SJSA1 (cell line): ENCODE measurements at regions not wholly inside any gene's neighbourhood (a gene's known extent, or its start where the extent isn't known, plus 50 kb on each side); places are given as distances from the start of the nearest gene placed in this dataset.
"Not testable (repeated sequence)": the region's sequence is repeated elsewhere in the genome, so short reads cannot be mapped to it uniquely, and the experiment has no call there.

Experiments used
- DNase-seq, 2 experiments: peaks; one replicate each; pipeline ENCODE4 v3.0.0-alpha.2; 2015 to 2020; ENCODE audit warnings: low spot score in 2 of 2, low read depth in 1 of 2
- H3K27ac ChIP-seq: fragments of 250-450 bp; sonication (Bioruptor Pico); 2 replicates; pipeline ENCODE4 v1.5.1; 2020; ENCODE audit warnings: mild to moderate bottlenecking, moderate library complexity
- H3K27me3 ChIP-seq: fragments of 250-450 bp; sonication (Bioruptor Pico); replicated peaks from 2 replicates; pipeline ENCODE4 v1.5.1; 2020; ENCODE audit warnings: mild to moderate bottlenecking, moderate library complexity
- H3K36me3 ChIP-seq: fragments of 250-450 bp; sonication (Bioruptor Pico); 2 replicates; pipeline ENCODE4 v1.5.1; 2020; ENCODE audit warnings: mild to moderate bottlenecking
- H3K4me1 ChIP-seq: fragments of 250-450 bp; sonication (Bioruptor Pico); replicated peaks from 2 replicates; pipeline ENCODE4 v1.6.1; 2021; ENCODE audit warnings: mild to moderate bottlenecking
- H3K4me3 ChIP-seq: fragments of 250-450 bp; sonication (Bioruptor Pico); 2 replicates; pipeline ENCODE4 v1.5.1; 2020; ENCODE audit warnings: mild to moderate bottlenecking
- H3K9me3 ChIP-seq: fragments of 250-450 bp; sonication (Bioruptor Pico); replicated peaks from 2 replicates; pipeline ENCODE4 v1.5.1; 2020; ENCODE audit warnings: mild to moderate bottlenecking

- not testable (repeated sequence) for H3K4me1 ChIP-seq, H3K27me3 ChIP-seq, H3K27ac ChIP-seq, H3K36me3 ChIP-seq, DNase-seq, H3K4me3 ChIP-seq, H3K9me3 ChIP-seq
These were observed 481.1 kb downstream of the FRK start for GRCh38 chr6:115579565-115579964.

GRCh38 chr6:115577270-115577669 lies 483.4 kb downstream of the FRK start:
- no peak for DNase-seq
- Histone ChIP-seq H3K36me3 (no peaks in the 10 kb centered on the region), H3K27ac (no peak overlapping the region), H3K4me1 (no peaks in the 10 kb centered on the region), H3K9me3 (0 out of 2 replicates have a peak, but pooled peaks cover 2% of the 10 kb centered on the region), H3K4me3 (no peak overlapping the region), H3K27me3 (no peaks in the 10 kb centered on the region)

- no peak overlapping the region for H3K4me3 ChIP-seq
- no peaks in the 10 kb centered on the region for H3K4me1 ChIP-seq
- no peaks in the 10 kb centered on the region for H3K36me3 ChIP-seq
- no peak for DNase-seq
- H3K27ac ChIP-seq = no peak overlapping the region
- H3K27me3 ChIP-seq = no peaks in the 10 kb centered on the region
- 0 out of 2 replicates have a peak, but pooled peaks cover 2% of the 10 kb centered on the region for H3K9me3 ChIP-seq
These were observed 485.4 kb downstream of the FRK start for GRCh38 chr6:115575285-115575684.

- no peaks in the 10 kb centered on the region for H3K27me3 ChIP-seq
- no peak for DNase-seq
- no peaks in the 10 kb centered on the region for H3K4me1 ChIP-seq
- 0 out of 2 replicates have a peak, but pooled peaks cover 2% of the 10 kb centered on the region for H3K9me3 ChIP-seq
- no peak overlapping the region for H3K4me3 ChIP-seq
- H3K36me3 ChIP-seq = no peaks in the 10 kb centered on the region
- no peak overlapping the region for H3K27ac ChIP-seq
These were observed 486.8 kb downstream of the FRK start for GRCh38 chr6:115573861-115574260.

- Histone ChIP-seq H3K27me3 (no peaks in the 10 kb centered on the region), H3K36me3 (no peaks in the 10 kb centered on the region), H3K9me3 (0 out of 2 replicates have a peak, but pooled peaks cover 2% of the 10 kb centered on the region), H3K27ac (no peak overlapping the region), H3K4me1 (no peaks in the 10 kb centered on the region), H3K4me3 (no peak overlapping the region)
- peak in 1 of 2 experiments; percentile 4 for DNase-seq
These were observed 490.4 kb downstream of the FRK start for GRCh38 chr6:115570331-115570730.

- no peaks in the 10 kb centered on the region for H3K36me3 ChIP-seq
- DNase-seq = no peak
- no peaks in the 10 kb centered on the region for H3K9me3 ChIP-seq
- no peak overlapping the region for H3K27ac ChIP-seq
- H3K4me3 ChIP-seq = no peak overlapping the region
- no peaks in the 10 kb centered on the region for H3K27me3 ChIP-seq
- H3K4me1 ChIP-seq = no peaks in the 10 kb centered on the region
These were observed 506.6 kb downstream of the FRK start for GRCh38 chr6:115554060-115554459.

GRCh38 chr6:115551527-115551926 lies 509.2 kb downstream of the FRK start:
- no peaks in the 10 kb centered on the region for H3K36me3 ChIP-seq
- no peak for DNase-seq
- no peaks in the 10 kb centered on the region for H3K4me1 ChIP-seq
- H3K4me3 ChIP-seq = no peak overlapping the region
- H3K9me3 ChIP-seq = no peaks in the 10 kb centered on the region
- no peak overlapping the region for H3K27ac ChIP-seq
- no peaks in the 10 kb centered on the region for H3K27me3 ChIP-seq

- DNase-seq = peak in 1 of 2 experiments; percentile 36
- H3K4me3 ChIP-seq = no peak overlapping the region
- no peaks in the 10 kb centered on the region for H3K9me3 ChIP-seq
- no peaks in the 10 kb centered on the region for H3K27me3 ChIP-seq
- H3K4me1 ChIP-seq = no peaks in the 10 kb centered on the region
- no peaks in the 10 kb centered on the region for H3K36me3 ChIP-seq
- H3K27ac ChIP-seq = no peak overlapping the region
These were observed 515.1 kb downstream of the FRK start for GRCh38 chr6:115545672-115545986.

- DNase-seq = no peak
- Histone ChIP-seq H3K36me3 (no peaks in the 10 kb centered on the region), H3K27me3 (no peaks in the 10 kb centered on the region), H3K4me3 (no peak overlapping the region), H3K27ac (no peak overlapping the region), H3K4me1 (no peaks in the 10 kb centered on the region), H3K9me3 (no peaks in the 10 kb centered on the region)
These were observed 515.7 kb downstream of the FRK start for GRCh38 chr6:115544765-115545671.

GRCh38 chr6:115540077-115540869 lies 520.4 kb downstream of the FRK start:
- no peak overlapping the region for H3K4me3 ChIP-seq
- DNase-seq = no peak
- H3K27me3 ChIP-seq = no peaks in the 10 kb centered on the region
- no peaks in the 10 kb centered on the region for H3K9me3 ChIP-seq
- H3K36me3 ChIP-seq = no peaks in the 10 kb centered on the region
- H3K4me1 ChIP-seq = no peaks in the 10 kb centered on the region
- H3K27ac ChIP-seq = no peak overlapping the region

GRCh38 chr6:115539531-115539930 lies 521.2 kb downstream of the FRK start:
- no peaks in the 10 kb centered on the region for H3K9me3 ChIP-seq
- H3K4me3 ChIP-seq = no peak overlapping the region
- DNase-seq = no peak
- H3K27ac ChIP-seq = no peak overlapping the region
- no peaks in the 10 kb centered on the region for H3K4me1 ChIP-seq
- H3K27me3 ChIP-seq = no peaks in the 10 kb centered on the region
- H3K36me3 ChIP-seq = no peaks in the 10 kb centered on the region

- Histone ChIP-seq H3K27me3 (no peaks in the 10 kb centered on the region), H3K36me3 (no peaks in the 10 kb centered on the region), H3K4me3 (no peak overlapping the region), H3K4me1 (no peaks in the 10 kb centered on the region), H3K27ac (no peak overlapping the region), H3K9me3 (no peaks in the 10 kb centered on the region)
- DNase-seq = no peak
These were observed 535.9 kb downstream of the FRK start for GRCh38 chr6:115524821-115525220.

- H3K4me1 ChIP-seq, H3K4me3 ChIP-seq, H3K36me3 ChIP-seq, H3K27me3 ChIP-seq, H3K9me3 ChIP-seq, DNase-seq, H3K27ac ChIP-seq: not testable (repeated sequence)
These were observed 538.9 kb downstream of the FRK start for GRCh38 chr6:115521747-115522146.

- Histone ChIP-seq H3K36me3 (no peaks in the 10 kb centered on the region), H3K27ac (no peak overlapping the region), H3K4me1 (no peaks in the 10 kb centered on the region), H3K27me3 (no peaks in the 10 kb centered on the region), H3K9me3 (no peaks in the 10 kb centered on the region), H3K4me3 (no peak overlapping the region)
- DNase-seq = no peak
These were observed 546.0 kb downstream of the FRK start for GRCh38 chr6:115514656-115515055.
